Ovary (tissue), 3 donors: ENCODE measurements at regions not wholly inside any gene's neighbourhood (a gene's known extent, or its start where the extent isn't known, plus 50 kb on each side); places are given as distances from the start of the nearest gene placed in this dataset.

Source experiments
- CTCF ChIP-seq, 3 donors: fragments of 450-650 bp in 2 of 3; fragments of 200-600 bp in 1 of 3; IDR thresholded peaks; one replicate each; pipeline versions ENCODE4 v1.5.1 to v1.8.0; 2016 to 2022; ENCODE audit warnings: antibody characterized with exemption in 3 of 3, mild to moderate bottlenecking in 1 of 3
- EP300 ChIP-seq: sonication (generic); formaldehyde crosslinking; IDR thresholded peaks from one replicate; pipeline ENCODE4 v1.6.1; 2017; ENCODE audit warnings: antibody characterized with exemption
- POLR2A ChIP-seq: fragments of 450-650 bp; IDR thresholded peaks from one replicate; pipeline ENCODE4 v1.6.1; 2017; ENCODE audit warnings: antibody characterized with exemption, mild to moderate bottlenecking, moderate library complexity
- donor health status: DM: no; HTN: no; CAD: no.

GRCh38 chr5:125004009-125004408 is 257.6 kb upstream of the ZNF608 start:
- TF ChIP-seq CTCF (IDR thresholded peaks at IDR 0.05) (no peak), EP300 (no peak), POLR2A (no peak)
